Suprapubic skin (tissue), 4 donors: ENCODE measurements at regions not wholly inside any gene's neighbourhood (a gene's known extent, or its start where the extent isn't known, plus 50 kb on each side); places are given as distances from the start of the nearest gene placed in this dataset.

Experiments used
- CTCF ChIP-seq, 2 donors: fragments of 200-600 bp in 1 of 2; fragments of 450-650 bp in 1 of 2; sonication (generic) in 1 of 2; IDR thresholded peaks; one replicate each; pipeline ENCODE4 v1.5.1; 2016 to 2019; ENCODE audit warnings: antibody characterized with exemption in 2 of 2, mild to moderate bottlenecking in 1 of 2, moderate library complexity in 1 of 2
- POLR2A ChIP-seq, 2 donors: fragments of 450-650 bp; IDR thresholded peaks; one replicate each; pipeline ENCODE4 v1.6.1; 2017; ENCODE audit warnings: antibody characterized with exemption in 2 of 2, mild to moderate bottlenecking in 2 of 2, moderate library complexity in 2 of 2
- POLR2AphosphoS5 ChIP-seq, 3 donors: sonication (generic); formaldehyde crosslinking; IDR thresholded peaks; one replicate each; pipeline ENCODE4 v1.6.1; 2017; ENCODE audit warnings: antibody characterized with exemption in 3 of 3

DNA sequence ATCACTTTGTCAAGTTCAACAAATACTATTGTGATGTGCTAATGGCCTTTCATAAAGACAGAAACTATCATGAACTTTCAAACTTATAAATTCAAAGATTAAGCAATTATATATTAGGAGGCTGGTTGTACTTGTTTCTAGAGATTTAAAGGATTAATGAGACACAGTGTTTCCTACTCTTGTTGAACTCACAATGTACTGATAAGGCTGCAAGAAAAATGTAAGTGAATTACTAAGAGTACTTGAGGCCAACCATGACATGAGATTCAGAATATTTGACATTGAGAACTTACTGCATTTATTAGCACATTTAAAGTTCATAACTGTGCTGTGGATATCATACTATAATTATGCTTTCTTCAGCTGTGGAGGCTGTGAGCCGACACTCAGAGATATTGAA lies 1210.5 kb upstream of the SORCS1 start:
- TF ChIP-seq CTCF (IDR thresholded peaks at IDR 0.05) (no peak), POLR2AphosphoS5 (IDR thresholded peaks at IDR 0.05) (no peak), POLR2A (IDR thresholded peaks at IDR 0.05) (no peak)
